Neural cell (in vitro differentiated cells): ENCODE measurements at regions not wholly inside any gene's neighbourhood (a gene's known extent, or its start where the extent isn't known, plus 50 kb on each side); places are given as distances from the start of the nearest gene placed in this dataset.
A peak's percentile ranks its signal among the peaks of the same experiment; 100 is the strongest.

Experiments
- H2AFZ ChIP-seq: fragments of 200-600, 300-800 bp; sonication (generic), shearing (Covaris generic); 2 replicates; pipeline ENCODE4 v1.6.0; 2014; ENCODE audit warnings: low read depth, mild to moderate bottlenecking, antibody characterized with exemption, low read length, moderate library complexity
- H3F3A ChIP-seq: fragments of 200-600 bp; shearing (Covaris generic); 2 replicates; pipeline ENCODE4 v1.6.1; 2016; ENCODE audit warnings: mild to moderate bottlenecking, moderate library complexity, mixed read lengths, antibody characterized with exemption, low read length; ENCODE audit not compliant: insufficient read depth, poor library complexity, severe bottlenecking
- H3K27ac ChIP-seq: fragments of 200-600, 300-800 bp; sonication (generic), shearing (Covaris generic); 2 replicates; pipeline ENCODE4 v1.5.1; 2014; ENCODE audit warnings: mild to moderate bottlenecking, low read length, moderate library complexity
- H3K27me3 ChIP-seq: fragments of 300-800, 200-600 bp; sonication (generic), shearing (Covaris generic); 2 replicates; pipeline ENCODE4 v1.6.0; 2014; ENCODE audit warnings: mild to moderate bottlenecking, low read depth, low read length, moderate library complexity; ENCODE audit not compliant: insufficient read depth
- H3K36me3 ChIP-seq: fragments of 300-800, 200-600 bp; sonication (generic), shearing (Covaris generic); 2 replicates; pipeline ENCODE4 v1.5.1; 2014; ENCODE audit warnings: mild to moderate bottlenecking, antibody characterized with exemption, low read length, moderate library complexity; ENCODE audit not compliant: insufficient read depth
- H3K4me2 ChIP-seq: fragments of 300-800, 200-600 bp; sonication (generic), shearing (Covaris generic); 2 replicates; pipeline ENCODE4 v1.6.0; 2014; ENCODE audit warnings: mild to moderate bottlenecking, low read length
- H3K4me3 ChIP-seq: fragments of 300-800, 200-600 bp; sonication (generic), shearing (Covaris generic); 2 replicates; pipeline ENCODE4 v1.5.1; 2014; ENCODE audit warnings: mild to moderate bottlenecking, low read length, moderate library complexity
- H3K79me2 ChIP-seq: fragments of 200-600 bp; shearing (Covaris generic); replicated peaks from 2 replicates; pipeline ENCODE4 v1.6.0; 2014; ENCODE audit warnings: mild to moderate bottlenecking, low read length, moderate library complexity; ENCODE audit not compliant: insufficient read depth
- H3K9ac ChIP-seq: fragments of 300-800, 200-600 bp; sonication (generic), shearing (Covaris generic); 2 replicates; pipeline ENCODE4 v1.6.1; 2016; ENCODE audit warnings: mild to moderate bottlenecking, low read length, mixed read lengths
- H3K9me2 ChIP-seq: fragments of 200-600 bp; shearing (Covaris generic); 2 replicates; pipeline ENCODE4 v1.6.1; 2016; ENCODE audit warnings: mild to moderate bottlenecking, low read length, mixed read lengths; ENCODE audit not compliant: insufficient read depth
- H3K9me3 ChIP-seq: fragments of 200-600, 300-800 bp; sonication (generic), shearing (Covaris generic); 2 replicates; pipeline ENCODE4 v1.6.1; 2016; ENCODE audit warnings: mild to moderate bottlenecking, mixed run types, low read length, moderate library complexity, mixed read lengths
- H4K20me1 ChIP-seq: fragments of 200-600 bp; shearing (Covaris generic); 2 replicates; pipeline ENCODE4 v1.6.1; 2016; ENCODE audit warnings: mild to moderate bottlenecking, mixed run types; ENCODE audit not compliant: insufficient read depth
- CTCF ChIP-seq: fragments of 450-650 bp; IDR thresholded peaks from 2 replicates; pipeline ENCODE4 v1.5.1; 2014; ENCODE audit warnings: antibody characterized with exemption, mild to moderate bottlenecking, moderate library complexity; ENCODE audit not compliant: poor library complexity, severe bottlenecking
- EP300 ChIP-seq: fragments of 450-650 bp; conservative IDR thresholded peaks from 2 replicates; pipeline ENCODE4 v1.6.1; 2014; ENCODE audit warnings: antibody characterized with exemption, mild to moderate bottlenecking, moderate library complexity; ENCODE audit not compliant: poor library complexity, severe bottlenecking
- EZH2 ChIP-seq: fragments of 200-600, 300-800 bp; shearing (Covaris generic), sonication (generic); IDR thresholded peaks from 2 replicates; pipeline ENCODE4 v1.6.1; 2014; ENCODE audit warnings: antibody characterized with exemption, low read length, borderline replicate concordance, mild to moderate bottlenecking; ENCODE audit not compliant: insufficient read depth, poor library complexity, severe bottlenecking
- MXI1 ChIP-seq: fragments of 450-650 bp; conservative IDR thresholded peaks from 2 replicates; pipeline ENCODE4 v1.6.1; 2014; ENCODE audit warnings: antibody characterized with exemption, mild to moderate bottlenecking; ENCODE audit not compliant: poor library complexity, severe bottlenecking
- POLR2AphosphoS5 ChIP-seq: IDR thresholded peaks from 2 replicates; pipeline ENCODE4 v1.6.1; 2012
- RAD21 ChIP-seq: fragments of 450-650 bp; conservative IDR thresholded peaks from 2 replicates; pipeline ENCODE4 v1.6.1; 2014; ENCODE audit warnings: antibody characterized with exemption, mild to moderate bottlenecking, moderate library complexity
- REST ChIP-seq: IDR thresholded peaks from 2 replicates; pipeline ENCODE4 v1.6.1; 2012; ENCODE audit warnings: borderline replicate concordance
- SMC3 ChIP-seq: fragments of 450-650 bp; conservative IDR thresholded peaks from 2 replicates; pipeline ENCODE4 v1.6.1; 2014; ENCODE audit warnings: antibody characterized with exemption, mild to moderate bottlenecking, moderate library complexity; ENCODE audit not compliant: poor library complexity
- TAF1 ChIP-seq: IDR thresholded peaks from 2 replicates; pipeline ENCODE4 v1.6.1; 2012; ENCODE audit warnings: low read depth

- Histone ChIP-seq H3K4me3 (no peak overlapping the region), H3K4me2 (no peak overlapping the region), H3K27me3 (no peaks in the 10 kb centered on the region), H3K79me2 (no peaks in the 10 kb centered on the region), H2AFZ (no peak overlapping the region), H3K9me2 (no peaks in the 10 kb centered on the region), H4K20me1 (no peaks in the 10 kb centered on the region), H3K9me3 (no peaks in the 10 kb centered on the region), H3F3A (no peaks in the 10 kb centered on the region), H3K9ac (no peak overlapping the region), H3K27ac (no peak overlapping the region), H3K36me3 (no peaks in the 10 kb centered on the region)
- no peak for TF ChIP-seq EZH2
- no peak for TF ChIP-seq POLR2AphosphoS5
- no peak for TF ChIP-seq TAF1
- no peak for TF ChIP-seq REST
- no peak for TF ChIP-seq SMC3
- no peak for TF ChIP-seq RAD21
- no peak for TF ChIP-seq MXI1
- TF ChIP-seq CTCF = no peak
- TF ChIP-seq EP300 = no peak
Measured at GRCh38 chr18:44048846-44049245, 631.8 kb upstream of the SETBP1 start.

GRCh38 chr18:44051026-44051425 is 629.7 kb upstream of the SETBP1 start:
- Histone ChIP-seq H4K20me1 (no peaks in the 10 kb centered on the region), H3K4me3 (peak overlapping the region; percentile 7), H3K27me3 (no peaks in the 10 kb centered on the region), H3K9me3 (no peaks in the 10 kb centered on the region), H3K9me2 (no peaks in the 10 kb centered on the region), H3K36me3 (no peaks in the 10 kb centered on the region), H3K9ac (no peak overlapping the region), H3K4me2 (no peak overlapping the region), H2AFZ (no peak overlapping the region), H3F3A (no peaks in the 10 kb centered on the region), H3K79me2 (no peaks in the 10 kb centered on the region), H3K27ac (no peak overlapping the region)
- TF ChIP-seq MXI1 (no peak), TAF1 (no peak), POLR2AphosphoS5 (no peak), EZH2 (no peak), CTCF (no peak)
